ENCODE measurements at regions not wholly inside any gene's neighbourhood (a gene's known extent, or its start where the extent isn't known, plus 50 kb on each side); places are given as distances from the start of the nearest gene placed in this dataset.
"Not testable (repeated sequence)": the region's sequence is repeated elsewhere in the genome, so short reads cannot be mapped to it uniquely, and the experiment has no call there.

GRCh38 chr10:36738738-36739431, 386.5 kb upstream of the ANKRD30A start:
- Histone ChIP-seq H3K27me3 (no peaks in the 10 kb centered on the region), H3K4me1 (no peaks in the 10 kb centered on the region), H3K27ac (no peak overlapping the region), H3K36me3 (no peaks in the 10 kb centered on the region), H3K4me3 (no peak overlapping the region), H3K9me3 (no peaks in the 10 kb centered on the region)
- TF ChIP-seq POLR2A (IDR thresholded peaks at IDR 0.05) (no peak), CTCF (IDR thresholded peaks at IDR 0.05) (no peak), POLR2AphosphoS5 (IDR thresholded peaks at IDR 0.05) (no peak), EP300 (IDR thresholded peaks at IDR 0.05) (no peak)
- ATAC-seq (ENCODE audit: low FRiP score in 2 of 2), result no peak
- 82% methylated on average over 4 of the region's 4 CpGs for WGBS, 2 donors
- no peak for DNase-seq

DNA sequence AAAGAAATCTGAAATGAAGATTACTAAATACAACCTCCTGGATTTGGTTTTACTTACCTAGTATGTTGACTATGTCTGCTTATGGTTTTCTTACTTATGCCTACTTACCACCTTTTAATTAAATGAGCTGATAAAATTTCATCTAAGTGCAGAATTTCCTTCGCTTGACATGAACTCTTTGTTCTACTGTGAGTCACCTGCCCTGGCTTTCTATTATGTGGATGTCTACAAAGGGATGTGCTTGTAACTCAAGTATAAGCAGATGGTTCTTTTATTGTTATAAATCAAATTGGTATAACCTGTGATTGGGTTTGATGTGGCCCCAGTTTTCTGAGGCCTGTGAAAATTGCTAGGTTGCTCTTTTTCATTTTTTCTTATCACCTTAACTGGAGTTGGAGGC, 389.1 kb upstream of the ANKRD30A start:
- Histone ChIP-seq H3K4me3 (no peak overlapping the region), H3K9me3 (no peaks in the 10 kb centered on the region), H3K27me3 (no peaks in the 10 kb centered on the region), H3K4me1 (no peaks in the 10 kb centered on the region), H3K36me3 (no peaks in the 10 kb centered on the region), H3K27ac (no peak overlapping the region)
- ATAC-seq (ENCODE audit: low FRiP score in 2 of 2), result no peak
- no peak for DNase-seq
- TF ChIP-seq POLR2AphosphoS5 (IDR thresholded peaks at IDR 0.05) (no peak), CTCF (IDR thresholded peaks at IDR 0.05) (no peak), POLR2A (IDR thresholded peaks at IDR 0.05) (no peak), EP300 (IDR thresholded peaks at IDR 0.05) (no peak)
- 93 to 100% methylated on average over 1 of the region's 1 CpG for WGBS, 2 donors

DNA sequence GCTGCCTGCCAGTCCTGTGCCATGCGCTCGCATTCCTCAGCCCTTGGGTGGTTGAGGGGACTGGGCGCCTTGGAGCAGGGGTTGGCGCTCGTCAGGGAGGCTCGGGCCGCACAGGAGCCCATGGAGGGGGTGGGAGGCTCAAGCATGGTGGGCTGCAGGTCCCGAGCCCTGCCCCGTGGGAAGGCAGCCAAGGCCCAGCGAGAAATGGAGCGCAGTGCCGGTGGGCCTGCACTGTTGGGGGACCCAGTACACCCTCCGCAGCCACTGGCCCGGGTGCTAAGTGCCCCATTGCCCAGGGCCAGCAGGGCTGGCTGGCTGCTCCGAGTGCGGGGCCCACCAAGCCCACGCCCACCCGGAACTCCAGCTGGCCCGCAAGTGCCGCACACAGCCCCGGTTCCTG, 390.8 kb upstream of the ANKRD30A start:
- 97 to 98% methylated on average over 13 of the region's 21 CpGs for whole genome bisulfite sequencing, 2 donors
- peak in 1 of 2 donors; percentile 72 for DNase-seq
- not testable (repeated sequence) for H3K27me3 ChIP-seq; H3K27ac ChIP-seq; H3K9me3 ChIP-seq; ATAC-seq (ENCODE audit: low FRiP score in 2 of 2); H3K4me3 ChIP-seq; H3K4me1 ChIP-seq; H3K36me3 ChIP-seq

DNA sequence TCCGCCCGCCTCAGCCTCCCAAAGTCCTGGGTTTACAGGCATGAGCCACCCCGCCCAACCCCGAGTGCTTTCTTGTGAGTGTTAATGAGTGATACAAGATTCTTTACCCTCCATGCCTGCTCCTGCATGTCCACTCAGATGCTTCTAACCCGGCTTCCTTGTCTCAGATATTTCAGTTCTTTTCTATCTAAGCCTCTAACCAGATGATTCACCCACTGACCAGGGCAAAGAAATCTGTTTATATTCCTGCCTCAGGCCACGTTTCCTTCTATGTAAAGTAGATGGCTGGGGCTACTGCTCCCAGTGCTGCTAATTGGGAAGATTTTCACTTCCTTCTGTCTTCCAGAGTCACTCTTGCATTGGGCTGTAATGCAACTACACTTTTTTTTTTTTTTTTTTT, 395.1 kb upstream of the ANKRD30A start:
- Histone ChIP-seq H3K27ac (no peak overlapping the region), H3K4me3 (no peak overlapping the region), H3K9me3 (no peaks in the 10 kb centered on the region), H3K27me3 (no peaks in the 10 kb centered on the region), H3K4me1 (no peaks in the 10 kb centered on the region), H3K36me3 (no peaks in the 10 kb centered on the region)
- WGBS, 2 donors, result 94 to 96% methylated on average over 6 of the region's 6 CpGs
- no peak for ATAC-seq (ENCODE audit: low FRiP score in 2 of 2)
- no peak for DNase-seq
- TF ChIP-seq POLR2AphosphoS5 (IDR thresholded peaks at IDR 0.05) (no peak), CTCF (IDR thresholded peaks at IDR 0.05) (no peak), POLR2A (IDR thresholded peaks at IDR 0.05) (no peak), EP300 (IDR thresholded peaks at IDR 0.05) (no peak)

DNA sequence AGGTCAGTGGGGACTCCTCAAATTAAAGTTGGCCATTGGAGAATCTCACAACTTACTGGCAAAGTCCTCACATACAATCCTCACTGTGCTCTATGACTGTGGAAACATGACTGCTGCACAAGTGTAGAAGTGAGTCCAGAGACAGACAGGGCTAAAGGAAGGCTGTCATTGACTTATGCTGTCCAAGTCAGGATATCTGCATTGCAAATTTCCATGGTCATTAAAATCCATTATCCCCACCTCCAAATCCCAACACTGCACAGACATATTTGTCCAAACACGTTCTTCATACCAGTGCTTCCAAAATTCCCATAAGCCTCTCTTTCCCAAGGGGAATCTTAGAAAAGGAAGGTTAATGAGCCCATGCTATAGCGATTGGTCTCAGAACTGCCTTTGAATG, 396.8 kb upstream of the ANKRD30A start:
- no peak for ATAC-seq (ENCODE audit: low FRiP score in 2 of 2)

More for the DNA sequence above, 396.8 kb upstream of the ANKRD30A start:
- WGBS, 2 donors, result 68 to 83% methylated on average over 2 of the region's 2 CpGs
- Histone ChIP-seq H3K4me1 (no peaks in the 10 kb centered on the region), H3K4me3 (no peak overlapping the region), H3K9me3 (no peaks in the 10 kb centered on the region), H3K27ac (no peak overlapping the region), H3K36me3 (no peaks in the 10 kb centered on the region), H3K27me3 (no peaks in the 10 kb centered on the region)
- DNase-seq, result no peak
- TF ChIP-seq POLR2AphosphoS5 (IDR thresholded peaks at IDR 0.05), result no peak
- TF ChIP-seq EP300 (IDR thresholded peaks at IDR 0.05), result no peak
- no peak for TF ChIP-seq CTCF (IDR thresholded peaks at IDR 0.05)
- no peak for TF ChIP-seq POLR2A (IDR thresholded peaks at IDR 0.05)

Data from upper lobe of left lung (tissue), 6 donors.